ENCODE measurements at regions not wholly inside any gene's neighbourhood (a gene's known extent, or its start where the extent isn't known, plus 50 kb on each side); places are given as distances from the start of the nearest gene placed in this dataset.

- TF ChIP-seq, protein P1, sequence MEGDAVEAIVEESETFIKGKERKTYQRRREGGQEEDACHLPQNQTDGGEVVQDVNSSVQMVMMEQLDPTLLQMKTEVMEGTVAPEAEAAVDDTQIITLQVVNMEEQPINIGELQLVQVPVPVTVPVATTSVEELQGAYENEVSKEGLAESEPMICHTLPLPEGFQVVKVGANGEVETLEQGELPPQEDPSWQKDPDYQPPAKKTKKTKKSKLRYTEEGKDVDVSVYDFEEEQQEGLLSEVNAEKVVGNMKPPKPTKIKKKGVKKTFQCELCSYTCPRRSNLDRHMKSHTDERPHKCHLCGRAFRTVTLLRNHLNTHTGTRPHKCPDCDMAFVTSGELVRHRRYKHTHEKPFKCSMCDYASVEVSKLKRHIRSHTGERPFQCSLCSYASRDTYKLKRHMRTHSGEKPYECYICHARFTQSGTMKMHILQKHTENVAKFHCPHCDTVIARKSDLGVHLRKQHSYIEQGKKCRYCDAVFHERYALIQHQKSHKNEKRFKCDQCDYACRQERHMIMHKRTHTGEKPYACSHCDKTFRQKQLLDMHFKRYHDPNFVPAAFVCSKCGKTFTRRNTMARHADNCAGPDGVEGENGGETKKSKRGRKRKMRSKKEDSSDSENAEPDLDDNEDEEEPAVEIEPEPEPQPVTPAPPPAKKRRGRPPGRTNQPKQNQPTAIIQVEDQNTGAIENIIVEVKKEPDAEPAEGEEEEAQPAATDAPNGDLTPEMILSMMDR (IDR thresholded peaks at IDR 0.05; ENCODE audit: insufficient read depth, low read depth, low read length, missing control alignments), result no peak
These were observed 272.8 kb downstream of the GAS1 start for GRCh38 chr9:86674487-86674886.

GRCh38 chr9:86672966-86673365 lies 274.3 kb downstream of the GAS1 start:
- no peak for DNase-seq (ENCODE audit: low read depth)
- no peak overlapping the region for H3K4me3 ChIP-seq (ENCODE audit: low read depth, low read length)
- TF ChIP-seq, protein P1 (IDR thresholded peaks at IDR 0.05; ENCODE audit: insufficient read depth, low read depth, low read length, missing control alignments), result no peak

More at GRCh38 chr9:86674487-86674886, 272.8 kb downstream of the GAS1 start:
- no peak for DNase-seq (ENCODE audit: low read depth)
- no peak overlapping the region for H3K4me3 ChIP-seq (ENCODE audit: low read depth, low read length)

DNA sequence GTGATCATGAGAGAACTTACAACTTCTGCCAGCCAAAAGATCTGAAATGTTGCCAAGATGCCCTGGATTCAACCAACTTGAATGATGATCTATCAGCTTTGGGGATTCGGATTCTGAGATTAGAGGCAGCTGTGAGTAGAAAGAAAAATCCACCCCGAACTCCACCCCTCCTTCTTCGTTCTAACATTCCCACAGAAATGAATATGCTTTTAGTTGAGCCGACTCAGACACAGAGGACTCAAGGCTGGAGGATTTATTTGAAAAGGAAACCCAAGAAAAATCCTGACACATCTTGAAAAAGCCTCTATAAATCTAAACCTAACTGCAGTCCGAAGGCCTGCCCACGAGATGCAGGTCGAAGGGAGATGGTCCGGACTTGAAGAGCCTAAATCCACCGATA lies 275.0 kb downstream of the GAS1 start:
- TF ChIP-seq, protein P1 (IDR thresholded peaks at IDR 0.05; ENCODE audit: insufficient read depth, low read depth, low read length, missing control alignments), result no peak
- DNase-seq (ENCODE audit: low read depth), result no peak
- H3K4me3 ChIP-seq (ENCODE audit: low read depth, low read length), result no peak overlapping the region

DNA sequence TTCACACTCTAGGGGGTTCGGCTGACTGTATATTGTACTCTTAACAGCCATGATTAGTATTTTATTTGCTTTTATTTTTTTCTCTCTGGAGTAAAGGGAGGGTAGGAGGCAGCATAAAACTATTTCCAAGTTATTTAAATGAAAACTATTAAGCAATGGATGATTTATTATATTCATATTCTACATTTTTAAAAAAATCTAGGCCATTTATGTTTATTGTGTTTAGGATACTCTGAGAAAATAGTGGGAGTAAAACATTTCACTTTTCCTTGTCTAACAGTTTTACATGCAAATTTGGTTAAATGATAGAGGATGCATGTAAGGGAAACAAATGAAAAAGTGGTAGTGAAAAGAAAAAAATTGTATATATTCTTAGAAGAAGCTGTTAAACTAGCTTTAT lies 276.3 kb downstream of the GAS1 start:
- H3K4me3 ChIP-seq (ENCODE audit: low read depth, low read length), result no peak overlapping the region
- TF ChIP-seq, protein P1 (IDR thresholded peaks at IDR 0.05; ENCODE audit: insufficient read depth, low read depth, low read length, missing control alignments), result no peak
- DNase-seq (ENCODE audit: low read depth), result no peak

GRCh38 chr9:86670536-86670935 lies 276.8 kb downstream of the GAS1 start:
- no peak overlapping the region for H3K4me3 ChIP-seq (ENCODE audit: low read depth, low read length)
- no peak for DNase-seq (ENCODE audit: low read depth)
- TF ChIP-seq, protein P1 (IDR thresholded peaks at IDR 0.05; ENCODE audit: insufficient read depth, low read depth, low read length, missing control alignments), result no peak

- DNase-seq (ENCODE audit: low read depth), result no peak
- H3K4me3 ChIP-seq (ENCODE audit: low read depth, low read length), result no peak overlapping the region
- TF ChIP-seq, protein P1 (IDR thresholded peaks at IDR 0.05; ENCODE audit: insufficient read depth, low read depth, low read length, missing control alignments), result no peak
These were observed 277.2 kb downstream of the GAS1 start for GRCh38 chr9:86670076-86670475.

DNA sequence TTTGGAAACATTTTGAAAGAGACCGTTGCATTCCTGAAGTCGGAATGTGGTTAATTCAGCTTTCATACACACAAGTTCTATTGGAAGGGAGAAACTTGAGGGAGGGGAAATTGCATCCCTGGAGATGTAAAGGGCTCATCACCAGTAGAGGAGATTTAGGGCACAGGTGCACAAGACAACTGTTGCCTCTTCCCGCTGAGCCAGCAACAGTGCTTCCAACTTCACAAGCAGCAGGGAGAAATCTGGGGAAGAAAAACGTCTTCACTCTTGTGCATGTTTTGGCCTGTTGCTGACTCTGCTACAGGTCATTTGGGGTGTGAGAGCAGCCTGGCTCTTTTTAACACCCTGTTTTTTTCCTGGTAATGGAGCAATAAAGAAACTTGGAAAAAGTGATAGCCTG lies 277.9 kb downstream of the GAS1 start:
- TF ChIP-seq, protein P1 (IDR thresholded peaks at IDR 0.05; ENCODE audit: insufficient read depth, low read depth, low read length, missing control alignments), result no peak
- no peak overlapping the region for H3K4me3 ChIP-seq (ENCODE audit: low read depth, low read length)
- no peak for DNase-seq (ENCODE audit: low read depth)
